ENCODE measurements at regions not wholly inside any gene's neighbourhood (a gene's known extent, or its start where the extent isn't known, plus 50 kb on each side); places are given as distances from the start of the nearest gene placed in this dataset.
A peak's percentile ranks its signal among the peaks of the same experiment; 100 is the strongest.

- DNase-seq (ENCODE audit: low spot score), result no peak
Measured at GRCh38 chr10:49243610-49244283, 55.2 kb upstream of the C10orf71 start.

- DNase-seq (ENCODE audit: low spot score), result peak; percentile 18
Measured at GRCh38 chr10:49243139-49243538, 54.9 kb upstream of the TMEM273 start.

- DNase-seq (ENCODE audit: low spot score), result peak; percentile 28
Measured at GRCh38 chr10:49242604-49243003, 54.4 kb upstream of the TMEM273 start.

- no peak for DNase-seq (ENCODE audit: low spot score)
Measured at GRCh38 chr10:49241385-49241784, 53.2 kb upstream of the TMEM273 start.

- DNase-seq (ENCODE audit: low spot score), result no peak
Measured at GRCh38 chr10:49240946-49241345, 52.8 kb upstream of the TMEM273 start.

All from ecto neural progenitor cell (in vitro differentiated cells).